B cell (primary cell): ENCODE measurements at regions not wholly inside any gene's neighbourhood (a gene's known extent, or its start where the extent isn't known, plus 50 kb on each side); places are given as distances from the start of the nearest gene placed in this dataset.

ENCODE experiments used
- ATAC-seq: fragments of 200-7000 bp; cut with Tn5 transposase; one replicate; pipeline ENCODE4 v1.10.0; 2021; ENCODE audit warnings: low read depth, mild to moderate bottlenecking, moderate number of reproducible peaks, moderate library complexity
- CTCF ChIA-PET: fragments of 350-600 bp; sonication (Branson Sonifier 250); formaldehyde crosslinking; loops from one replicate; lab custom pipeline; 2021; ENCODE audit warnings: antibody characterized with exemption, inconsistent platforms; lab: Charles Lee
- POLR2A ChIA-PET: fragments of 350-600 bp; sonication (Branson Sonifier 250); formaldehyde crosslinking; loops from one replicate; lab custom pipeline; 2021; ENCODE audit warnings: antibody characterized with exemption; lab: Charles Lee
- DNase-seq: peaks from one replicate; pipeline ENCODE4 v3.0.0; 2013
- H2AFZ ChIP-seq: 2 replicates; pipeline ENCODE4 v1.6.1; 2012; ENCODE audit warnings: mild to moderate bottlenecking, low read depth, low read length; ENCODE audit not compliant: insufficient read depth, poor library complexity, severe bottlenecking
- H3K27ac ChIP-seq, 2 donors: 1 replicate in 1 of 2; 2 replicates in 1 of 2; pipeline ENCODE4 v1.5.1; 2012 to 2013; ENCODE audit warnings: low read length in 2 of 2, mild to moderate bottlenecking in 2 of 2, moderate library complexity in 1 of 2
- H3K27me3 ChIP-seq, 4 experiments: fragments of 200-600 bp in 1 of 4; sonication (generic) in 1 of 4; replicated peaks in 1 of 4; 1 replicate in 2 of 4; 2 replicates in 2 of 4; pipeline versions ENCODE4 v1.6.1 to v1.7.0; 2013 to 2016; ENCODE audit warnings: low read length in 3 of 4, mild to moderate bottlenecking in 2 of 4, mixed read lengths in 1 of 4, moderate library complexity in 1 of 4; ENCODE audit not compliant: insufficient read depth in 4 of 4, control insufficient read depth in 3 of 4; ENCODE audit errors: control extremely low read depth in 1 of 4
- H3K36me3 ChIP-seq, 2 experiments: replicated peaks in 1 of 2; 1 replicate in 1 of 2; 2 replicates in 1 of 2; pipeline versions ENCODE4 v1.6.1 to v1.7.1; 2013; ENCODE audit warnings: low read length in 1 of 2; ENCODE audit not compliant: insufficient read depth in 2 of 2, control insufficient read depth in 1 of 2; ENCODE audit errors: control extremely low read depth in 1 of 2, extremely low read depth in 1 of 2
- H3K4me1 ChIP-seq, 2 donors: fragments of 200-600 bp in 1 of 2; sonication (generic) in 1 of 2; 1 replicate in 1 of 2; 2 replicates in 1 of 2; pipeline versions ENCODE4 v1.5.1 to v1.6.1; 2013 to 2017; ENCODE audit warnings: low read length in 2 of 2; ENCODE audit not compliant: control insufficient read depth in 2 of 2, insufficient read depth in 2 of 2
- H3K4me2 ChIP-seq: replicated peaks from 2 replicates; pipeline ENCODE3; 2012; ENCODE audit warnings: mild to moderate bottlenecking, low read depth, low read length; ENCODE audit not compliant: poor library complexity, severe bottlenecking
- H3K4me3 ChIP-seq, 5 experiments: fragments of 200-600 bp in 1 of 5; sonication (generic) in 1 of 5; 1 replicate in 3 of 5; 2 replicates in 2 of 5; pipeline versions ENCODE4 v1.5.1 to v1.7.0; 2011 to 2016; ENCODE audit warnings: low read length in 4 of 5, mild to moderate bottlenecking in 4 of 5, low read depth in 2 of 5, control low read depth in 1 of 5, moderate library complexity in 1 of 5; ENCODE audit not compliant: insufficient read depth in 1 of 5; ENCODE audit errors: control extremely low read depth in 1 of 5, extremely low read depth in 1 of 5
- H3K79me2 ChIP-seq: fragments of 200-600 bp; sonication (generic); one replicate; pipeline ENCODE4 v1.6.0; 2016; ENCODE audit warnings: low read length; ENCODE audit not compliant: control insufficient read depth, insufficient read depth
- H3K9ac ChIP-seq: fragments of 200-600 bp; sonication (generic); 2 replicates; pipeline ENCODE4 v1.6.1; 2017; ENCODE audit warnings: mild to moderate bottlenecking, low read length, moderate library complexity
- H3K9me3 ChIP-seq, 3 donors: one replicate each; pipeline versions ENCODE4 v1.6.1 to v1.7.1; 2013; ENCODE audit warnings: low read length in 2 of 3; ENCODE audit not compliant: control insufficient read depth in 2 of 3, insufficient read depth in 1 of 3; ENCODE audit errors: control extremely low read depth in 1 of 3
- H4K20me1 ChIP-seq: 2 replicates; pipeline ENCODE4 v1.6.0; 2012; ENCODE audit warnings: mild to moderate bottlenecking, low read length; ENCODE audit not compliant: insufficient read depth, control insufficient read depth, poor library complexity, severe bottlenecking
- H3K27ac Mint-ChIP-seq: one replicate; pipeline ENCODE4 v1.8.0; 2021; ENCODE audit warnings: mixed read lengths
- H3K27me3 Mint-ChIP-seq: one replicate; pipeline ENCODE4 v1.8.0; 2021; ENCODE audit warnings: mixed read lengths
- H3K4me1 Mint-ChIP-seq: one replicate; pipeline ENCODE4 v1.8.0; 2021; ENCODE audit warnings: mixed read lengths
- H3K4me3 Mint-ChIP-seq: one replicate; pipeline ENCODE4 v1.8.0; 2021; ENCODE audit warnings: mixed read lengths
- H3K9me3 Mint-ChIP-seq: one replicate; pipeline ENCODE4 v1.8.0; 2022; ENCODE audit warnings: mixed read lengths; ENCODE audit not compliant: insufficient read depth
- EZH2 ChIP-seq: IDR thresholded peaks from 2 replicates; pipeline ENCODE4 v1.6.1; 2012; ENCODE audit warnings: borderline replicate concordance, low read depth, mild to moderate bottlenecking, moderate library complexity, low read length; ENCODE audit not compliant: insufficient read depth, poor library complexity, severe bottlenecking
- WGBS: methylation state at CpG from one replicate; pipeline ENCODE4 v1.1.5; 2013; ENCODE audit warnings: missing lambda C conversion rate; ENCODE audit not compliant: insufficient coverage; 5-methylcytosine and 5-hydroxymethylcytosine counted together
- intact Hi-C: fragments of 100-400 bp; cut with micrococcal nuclease; formaldehyde crosslinking; loops from one replicate; pipeline ENCODE4 v1.10.0; 2022
- TF ChIP-seq, protein P1 (sequence below): fragments of 200-600 bp; IDR thresholded peaks from one replicate; pipeline ENCODE4 v1.8.0; 2022; ENCODE audit warnings: antibody characterized with exemption, mild to moderate bottlenecking

DNA sequence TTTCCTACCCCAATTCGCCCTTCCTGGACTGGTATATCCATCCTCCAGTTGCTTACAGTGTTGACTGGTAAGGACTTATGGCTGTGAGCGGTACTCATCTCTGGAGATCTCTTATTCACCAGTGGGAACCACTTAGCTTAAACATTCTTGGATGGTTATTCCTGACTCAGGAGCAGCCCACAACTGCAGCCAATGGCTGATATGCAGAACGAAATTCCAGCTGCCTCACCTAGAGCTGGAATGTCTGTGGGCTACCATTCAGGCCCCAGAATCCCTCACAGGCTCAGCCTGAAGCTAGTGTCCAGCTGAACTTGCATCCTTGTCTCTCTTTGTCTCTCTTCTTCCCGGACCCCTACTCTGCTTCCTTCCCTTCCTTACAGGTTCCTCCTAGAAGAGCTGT, 138.9 kb upstream of the SMIM31 start:
- no peaks in the 10 kb centered on the region for H3K9me3 Mint-ChIP-seq
- no peaks in the 10 kb centered on the region for H3K27me3 Mint-ChIP-seq
- H4K20me1 ChIP-seq: no peaks in the 10 kb centered on the region
- H3K4me2 ChIP-seq: no peak overlapping the region
- CTCF ChIA-PET: no interaction called here
- 56% methylated on average over 3 of the region's 4 CpGs for WGBS
- no peak overlapping the region for H3K27ac Mint-ChIP-seq
- no peaks in the 10 kb centered on the region for H3K4me1 ChIP-seq
- H3K4me3 ChIP-seq: no peak overlapping the region
- H2AFZ ChIP-seq: no peak overlapping the region
- no peaks in the 10 kb centered on the region for H3K27me3 ChIP-seq
- H3K4me1 Mint-ChIP-seq: no peaks in the 10 kb centered on the region
- DNase-seq: no peak
- H3K27ac ChIP-seq: no peak overlapping the region
- TF ChIP-seq, protein P1, sequence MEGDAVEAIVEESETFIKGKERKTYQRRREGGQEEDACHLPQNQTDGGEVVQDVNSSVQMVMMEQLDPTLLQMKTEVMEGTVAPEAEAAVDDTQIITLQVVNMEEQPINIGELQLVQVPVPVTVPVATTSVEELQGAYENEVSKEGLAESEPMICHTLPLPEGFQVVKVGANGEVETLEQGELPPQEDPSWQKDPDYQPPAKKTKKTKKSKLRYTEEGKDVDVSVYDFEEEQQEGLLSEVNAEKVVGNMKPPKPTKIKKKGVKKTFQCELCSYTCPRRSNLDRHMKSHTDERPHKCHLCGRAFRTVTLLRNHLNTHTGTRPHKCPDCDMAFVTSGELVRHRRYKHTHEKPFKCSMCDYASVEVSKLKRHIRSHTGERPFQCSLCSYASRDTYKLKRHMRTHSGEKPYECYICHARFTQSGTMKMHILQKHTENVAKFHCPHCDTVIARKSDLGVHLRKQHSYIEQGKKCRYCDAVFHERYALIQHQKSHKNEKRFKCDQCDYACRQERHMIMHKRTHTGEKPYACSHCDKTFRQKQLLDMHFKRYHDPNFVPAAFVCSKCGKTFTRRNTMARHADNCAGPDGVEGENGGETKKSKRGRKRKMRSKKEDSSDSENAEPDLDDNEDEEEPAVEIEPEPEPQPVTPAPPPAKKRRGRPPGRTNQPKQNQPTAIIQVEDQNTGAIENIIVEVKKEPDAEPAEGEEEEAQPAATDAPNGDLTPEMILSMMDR: no peak
- no peak for TF ChIP-seq EZH2
- H3K9ac ChIP-seq: no peak overlapping the region
- intact Hi-C loops: no loop called here
- no peaks in the 10 kb centered on the region for H3K9me3 ChIP-seq
- no peaks in the 10 kb centered on the region for H3K79me2 ChIP-seq
- no peak overlapping the region for H3K4me3 Mint-ChIP-seq
- no peaks in the 10 kb centered on the region for H3K36me3 ChIP-seq
- ATAC-seq: no peak
- POLR2A ChIA-PET: no interaction called here

DNA sequence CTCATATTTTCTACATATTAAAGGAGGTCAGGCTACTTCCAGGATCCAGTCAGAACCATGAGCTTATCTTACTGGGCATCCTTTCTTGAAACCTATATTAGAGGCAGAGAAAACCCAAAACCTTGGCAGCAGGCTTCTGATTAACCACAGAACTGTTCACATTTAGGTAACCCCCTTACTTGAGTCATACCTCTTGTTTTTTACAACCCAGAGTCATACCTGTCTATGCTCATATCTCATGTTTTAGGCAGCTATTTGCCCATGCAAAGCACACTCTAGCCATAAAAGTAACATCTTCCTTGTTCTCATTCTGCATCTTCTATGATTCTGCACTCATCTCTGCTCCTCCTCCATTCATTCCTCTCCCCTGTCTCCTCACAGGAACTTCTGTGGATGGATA, 138.0 kb upstream of the SMIM31 start:
- no peaks in the 10 kb centered on the region for H3K9me3 ChIP-seq
- no peak overlapping the region for H3K4me3 Mint-ChIP-seq
- no peak overlapping the region for H3K9ac ChIP-seq
- H3K27me3 ChIP-seq: no peaks in the 10 kb centered on the region
- TF ChIP-seq EZH2: no peak
- TF ChIP-seq, protein P1: no peak
- H3K27ac Mint-ChIP-seq: no peak overlapping the region
- no peak overlapping the region for H2AFZ ChIP-seq
- no peaks in the 10 kb centered on the region for H3K36me3 ChIP-seq
- ChIA-PET POLR2A (no interaction called here), CTCF (no interaction called here)
- H3K4me1 ChIP-seq: no peaks in the 10 kb centered on the region
- H3K27me3 Mint-ChIP-seq: no peaks in the 10 kb centered on the region
- H3K9me3 Mint-ChIP-seq: no peaks in the 10 kb centered on the region
- intact Hi-C loops: no loop called here
- no peaks in the 10 kb centered on the region for H4K20me1 ChIP-seq
- no peak overlapping the region for H3K27ac ChIP-seq
- H3K79me2 ChIP-seq: no peaks in the 10 kb centered on the region
- no peak overlapping the region for H3K4me2 ChIP-seq
- DNase-seq: no peak
- H3K4me3 ChIP-seq: no peak overlapping the region
- H3K4me1 Mint-ChIP-seq: no peaks in the 10 kb centered on the region
- ATAC-seq: no peak
